Activated CD4-positive, alpha-beta T cell treated with anti-CD3 and anti-CD28 coated beads for 36 hours (primary cell): ENCODE measurements at regions not wholly inside any gene's neighbourhood (a gene's known extent, or its start where the extent isn't known, plus 50 kb on each side); places are given as distances from the start of the nearest gene placed in this dataset.
"Not testable (repeated sequence)": the region's sequence is repeated elsewhere in the genome, so short reads cannot be mapped to it uniquely, and the experiment has no call there.

Source experiments
- ATAC-seq: fragments of 200-7000 bp; cut with Tn5 transposase; one replicate; pipeline ENCODE4 v1.10.0; 2021; ENCODE audit warnings: mild to moderate bottlenecking, moderate library complexity
- CTCF ChIA-PET: fragments of 350-600 bp; sonication (Branson Sonifier 250); formaldehyde crosslinking; loops from one replicate; lab custom pipeline; 2021; ENCODE audit warnings: antibody characterized with exemption; lab: Charles Lee
- POLR2A ChIA-PET: fragments of 350-600 bp; sonication (Branson Sonifier 250); formaldehyde crosslinking; loops from one replicate; lab custom pipeline; 2021; ENCODE audit warnings: antibody characterized with exemption, inconsistent platforms; lab: Charles Lee
- DNase-seq: peaks from one replicate; pipeline ENCODE4 v3.0.0-alpha.2; 2020
- H3K27ac Mint-ChIP-seq: one replicate; pipeline ENCODE4 v1.8.0; 2021; ENCODE audit warnings: mixed read lengths
- H3K27me3 Mint-ChIP-seq: one replicate; pipeline ENCODE4 v1.8.0; 2021; ENCODE audit warnings: mixed read lengths
- H3K36me3 Mint-ChIP-seq: one replicate; pipeline ENCODE4 v1.8.0; 2021; ENCODE audit warnings: low read depth, mixed read lengths
- H3K4me1 Mint-ChIP-seq: one replicate; pipeline ENCODE4 v1.8.0; 2021; ENCODE audit warnings: mixed read lengths
- H3K4me3 Mint-ChIP-seq: one replicate; pipeline ENCODE4 v1.8.0; 2021; ENCODE audit warnings: mild to moderate bottlenecking, moderate library complexity, mixed read lengths
- H3K9me3 Mint-ChIP-seq: one replicate; pipeline ENCODE4 v1.8.0; 2021; ENCODE audit warnings: low read depth, mixed read lengths
- intact Hi-C, 2 experiments: fragments of 100-400 bp; cut with DNase I in 1 of 2; cut with micrococcal nuclease in 1 of 2; formaldehyde crosslinking; loops; one replicate each; pipeline versions ENCODE4 v1.14.2 to v1.15.1; 2022 to 2024; cut with DNase I, micrococcal nuclease

DNA sequence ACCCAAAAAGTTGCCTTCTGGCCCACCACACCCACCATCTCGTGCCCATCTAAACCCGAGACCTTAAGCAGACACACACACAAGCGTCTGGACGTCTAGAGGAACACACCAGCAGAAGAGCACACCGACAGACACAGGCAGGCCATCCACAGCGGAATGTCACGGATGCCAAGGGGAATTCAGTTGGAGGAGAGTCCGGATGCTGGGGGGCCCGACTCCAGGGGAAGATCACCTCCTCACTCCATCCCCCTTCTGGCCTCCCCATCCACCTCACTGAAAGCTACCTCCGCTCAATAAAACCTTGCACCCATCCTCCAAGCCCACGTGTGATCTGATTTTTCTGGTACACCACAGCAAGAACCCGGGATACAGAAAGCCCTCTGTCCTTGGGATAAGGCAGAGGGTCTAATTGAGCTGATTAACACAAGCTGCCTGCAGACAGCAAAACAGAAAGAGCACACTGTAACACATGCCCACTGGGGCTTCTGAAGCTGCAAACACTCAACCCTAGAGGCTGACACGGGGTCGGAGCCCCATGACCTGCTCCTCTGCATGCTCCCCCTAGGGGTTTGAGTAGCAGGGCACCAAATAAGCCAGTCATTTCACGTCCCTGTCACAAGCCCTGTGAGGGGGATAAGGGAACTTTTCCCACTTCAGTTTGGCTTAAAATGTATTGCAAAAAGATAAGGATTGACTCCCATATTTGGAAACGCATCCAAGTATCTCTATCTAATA is 339.6 kb upstream of the PCDH10 start:
- no peak overlapping the region for H3K27ac Mint-ChIP-seq
- no peaks in the 10 kb centered on the region for H3K4me1 Mint-ChIP-seq
- POLR2A ChIA-PET: no interaction called here
- no peaks in the 10 kb centered on the region for H3K27me3 Mint-ChIP-seq
- intact Hi-C loops: no loop called here
- H3K4me3 Mint-ChIP-seq: no peak overlapping the region
- ATAC-seq (no peak), DNase-seq (no peak)
- no peaks in the 10 kb centered on the region for H3K9me3 Mint-ChIP-seq
- CTCF ChIA-PET: no interaction called here
- no peaks in the 10 kb centered on the region for H3K36me3 Mint-ChIP-seq

DNA sequence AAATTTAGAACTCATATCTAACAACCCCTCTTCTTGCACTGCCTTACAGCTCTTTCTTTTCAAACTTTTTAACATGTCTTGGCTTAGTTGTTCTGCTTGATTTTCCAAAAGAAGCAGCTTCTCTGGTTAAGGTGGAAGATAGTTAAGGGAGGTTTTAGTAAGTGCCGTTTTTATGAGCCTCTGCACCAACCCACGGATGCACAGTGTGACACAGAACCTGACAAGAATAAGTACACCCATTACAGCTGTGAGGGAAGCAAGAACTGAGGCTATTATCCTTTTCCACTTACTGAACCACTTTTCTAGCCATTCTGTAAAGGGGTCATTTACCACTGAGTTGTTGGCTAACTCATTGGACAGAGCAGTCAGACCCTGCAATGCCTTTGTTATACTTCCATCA is 336.0 kb upstream of the PCDH10 start:
- H3K4me3 Mint-ChIP-seq, CTCF ChIA-PET, H3K27ac Mint-ChIP-seq, ATAC-seq, H3K9me3 Mint-ChIP-seq, H3K36me3 Mint-ChIP-seq, H3K27me3 Mint-ChIP-seq, H3K4me1 Mint-ChIP-seq, POLR2A ChIA-PET, intact Hi-C loops, DNase-seq: not testable (repeated sequence)

DNA sequence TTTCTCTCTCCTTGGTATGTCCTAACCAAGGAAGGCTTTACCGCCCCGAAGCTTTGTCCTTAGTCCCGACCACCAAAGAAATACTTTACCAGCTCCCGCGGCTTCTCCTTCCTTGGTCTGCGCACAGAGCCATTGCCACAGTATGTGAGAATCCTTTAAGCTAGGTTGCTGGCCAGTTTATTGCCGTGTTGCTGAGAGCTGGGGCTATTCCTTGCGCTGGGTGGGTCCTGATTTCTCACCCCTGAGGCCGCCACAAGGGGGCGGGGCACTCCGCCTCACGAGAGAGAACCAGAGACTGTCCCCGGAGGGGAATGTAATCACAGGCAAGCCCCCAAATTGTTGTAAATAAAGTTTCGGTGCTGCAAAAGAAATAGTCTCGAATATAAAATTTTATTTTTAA is 331.0 kb upstream of the PCDH10 start:
- intact Hi-C loops: no loop called here
- H3K36me3 Mint-ChIP-seq: no peaks in the 10 kb centered on the region
- POLR2A ChIA-PET: no interaction called here
- H3K27me3 Mint-ChIP-seq: no peaks in the 10 kb centered on the region
- ATAC-seq: no peak
- H3K4me3 Mint-ChIP-seq: no peak overlapping the region
- CTCF ChIA-PET: no interaction called here
- H3K4me1 Mint-ChIP-seq: no peaks in the 10 kb centered on the region
- H3K27ac Mint-ChIP-seq: no peak overlapping the region
- no peak for DNase-seq
- H3K9me3 Mint-ChIP-seq: no peaks in the 10 kb centered on the region

DNA sequence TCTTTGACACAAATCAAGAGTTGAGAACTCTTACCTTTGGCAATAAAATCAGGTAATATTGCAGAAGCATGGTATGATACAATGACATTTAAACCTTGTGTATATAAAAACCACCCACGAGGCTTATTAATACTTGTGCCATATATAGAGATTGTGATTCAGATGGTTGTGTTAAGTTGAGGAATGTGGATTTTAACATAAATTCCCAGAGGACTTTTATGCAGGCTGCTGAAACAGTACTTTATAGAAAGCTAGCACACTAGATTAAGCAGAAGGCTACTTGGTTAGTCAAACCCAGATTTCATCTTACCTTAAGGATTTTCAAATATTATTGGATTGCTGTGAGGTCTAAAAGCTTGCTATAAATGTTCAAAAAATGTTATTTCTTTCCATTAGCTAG is 325.7 kb upstream of the PCDH10 start:
- no peak overlapping the region for H3K27ac Mint-ChIP-seq
- no peaks in the 10 kb centered on the region for H3K36me3 Mint-ChIP-seq
- intact Hi-C loops: no loop called here
- ATAC-seq: no peak
- ChIA-PET POLR2A (no interaction called here), CTCF (interaction anchor here (0.9 kb wide), 1 partner anchor 10 kb away, joined by 3 read pairs; no protein-coding TSS in a partner anchor)
- H3K4me3 Mint-ChIP-seq: no peak overlapping the region
- no peaks in the 10 kb centered on the region for H3K9me3 Mint-ChIP-seq
- H3K27me3 Mint-ChIP-seq: no peaks in the 10 kb centered on the region
- no peaks in the 10 kb centered on the region for H3K4me1 Mint-ChIP-seq
- DNase-seq: no peak

DNA sequence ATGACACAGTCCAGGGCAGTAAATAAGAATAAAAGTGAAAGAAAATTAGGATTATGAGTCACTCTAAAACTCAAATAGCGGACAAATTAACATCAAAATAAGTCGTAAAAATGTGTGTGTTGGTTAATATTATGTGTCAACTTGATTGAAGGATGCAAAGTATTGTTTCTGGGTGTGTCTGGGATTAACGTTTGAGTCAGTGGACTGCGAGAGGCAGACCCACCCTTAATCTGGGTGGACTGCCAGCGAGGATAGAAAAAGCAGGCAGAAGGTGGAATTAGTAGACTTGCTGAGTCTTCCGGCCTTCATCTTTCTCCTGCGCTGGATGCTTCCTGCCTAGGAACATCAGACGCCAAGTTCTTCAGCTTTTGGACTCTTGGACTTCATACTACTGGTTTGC is 324.3 kb upstream of the PCDH10 start:
- ATAC-seq (no peak), DNase-seq (no peak)
- no peaks in the 10 kb centered on the region for H3K36me3 Mint-ChIP-seq
- no peaks in the 10 kb centered on the region for H3K4me1 Mint-ChIP-seq
- no peaks in the 10 kb centered on the region for H3K9me3 Mint-ChIP-seq
- ChIA-PET POLR2A (no interaction called here), CTCF (no interaction called here)
- no peaks in the 10 kb centered on the region for H3K27me3 Mint-ChIP-seq
- H3K4me3 Mint-ChIP-seq: no peak overlapping the region
- intact Hi-C loops: no loop called here
- H3K27ac Mint-ChIP-seq: no peak overlapping the region

DNA sequence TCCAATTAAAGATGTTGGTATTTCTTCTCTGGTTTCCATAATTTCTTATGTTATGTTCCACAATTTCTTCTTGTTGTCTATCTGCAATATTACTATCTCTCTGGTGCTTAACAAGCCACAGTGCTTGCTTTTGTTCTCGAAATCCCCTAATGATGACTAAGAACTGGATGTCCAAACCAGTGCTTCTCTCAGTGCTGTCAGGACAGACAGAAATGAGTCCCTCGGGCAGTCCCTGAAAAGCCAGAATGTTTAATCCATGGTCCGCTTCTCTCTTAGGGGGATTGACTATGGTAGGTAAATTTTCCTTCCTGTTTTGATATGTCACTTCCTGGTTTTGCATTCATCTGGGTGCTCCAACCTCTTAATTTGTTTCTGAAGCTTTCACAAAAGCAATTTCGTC is 321.6 kb upstream of the PCDH10 start:
- Mint-ChIP-seq H3K27ac (no peak overlapping the region), H3K9me3 (peaks cover 2% of the 10 kb centered on the region), H3K4me3 (no peak overlapping the region), H3K36me3 (no peaks in the 10 kb centered on the region), H3K27me3 (no peaks in the 10 kb centered on the region), H3K4me1 (no peaks in the 10 kb centered on the region)
- CTCF ChIA-PET: no interaction called here
- no peak for ATAC-seq
- POLR2A ChIA-PET: no interaction called here
- DNase-seq: no peak
- intact Hi-C loops: no loop called here

DNA sequence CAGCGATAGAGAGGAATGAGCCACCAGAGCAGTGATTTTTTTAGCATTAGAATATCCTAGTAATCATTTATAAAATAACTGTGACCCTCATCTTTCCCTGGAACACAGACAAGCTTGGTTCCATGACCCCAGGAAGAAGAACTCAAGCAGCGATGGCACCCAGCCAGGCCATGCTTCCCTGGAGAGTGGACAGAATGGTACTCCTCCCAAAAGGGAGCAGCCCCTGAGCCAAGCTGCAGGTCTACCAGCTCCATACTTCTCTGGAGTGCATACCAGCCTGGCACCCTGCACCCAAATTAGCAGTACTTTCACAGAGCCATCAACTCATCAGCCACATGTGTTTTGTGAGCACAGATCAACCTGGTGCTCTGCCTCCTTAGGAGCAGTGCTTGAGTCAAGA is 310.9 kb upstream of the PCDH10 start:
- DNase-seq (no peak), ATAC-seq (no peak)
- ChIA-PET CTCF (no interaction called here), POLR2A (no interaction called here)
- intact Hi-C loops: no loop called here
- no peaks in the 10 kb centered on the region for H3K36me3 Mint-ChIP-seq
- peaks cover 18% of the 10 kb centered on the region for H3K9me3 Mint-ChIP-seq
- H3K4me1 Mint-ChIP-seq: no peaks in the 10 kb centered on the region
- H3K4me3 Mint-ChIP-seq: no peak overlapping the region
- H3K27ac Mint-ChIP-seq: no peak overlapping the region
- no peaks in the 10 kb centered on the region for H3K27me3 Mint-ChIP-seq

DNA sequence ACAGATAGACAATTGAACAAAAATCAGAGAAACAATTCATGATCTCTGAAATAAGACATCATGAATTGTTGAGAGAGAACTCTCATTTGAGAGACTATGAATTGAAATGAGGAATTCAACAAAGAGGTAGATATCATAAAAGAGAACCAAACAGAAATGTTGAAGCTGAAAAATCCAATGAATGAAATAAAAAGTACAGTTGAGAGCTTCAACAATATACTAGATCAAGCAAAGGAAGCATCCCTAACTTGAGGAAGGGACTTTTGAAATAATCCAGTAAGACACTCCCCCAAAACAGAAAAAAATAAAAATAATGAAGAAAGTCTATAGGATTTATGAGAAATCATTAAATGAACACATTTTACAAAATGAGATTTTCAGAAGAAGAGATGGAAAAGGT is 310.0 kb upstream of the PCDH10 start:
- CTCF ChIA-PET: no interaction called here

DNA sequence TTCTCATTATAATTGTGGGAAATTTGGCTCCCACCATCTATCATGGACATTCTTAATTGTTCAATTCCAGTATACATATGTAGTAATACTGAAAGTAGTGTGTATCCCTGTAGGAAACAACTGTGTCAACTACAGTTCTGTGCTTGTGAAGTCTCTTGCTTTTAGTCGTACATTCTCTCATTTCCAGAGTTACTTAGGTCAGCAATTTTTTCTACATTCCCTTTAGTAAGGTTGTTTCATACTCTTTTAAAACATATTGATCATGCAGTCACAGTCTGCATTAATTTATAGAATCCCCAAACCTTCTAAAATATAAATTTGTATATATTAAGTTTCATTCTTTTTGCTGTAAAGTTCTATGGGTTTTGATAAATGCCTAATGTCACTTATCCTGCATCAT is 289.2 kb upstream of the PCDH10 start:
- ATAC-seq (no peak), DNase-seq (no peak)
- no peak overlapping the region for H3K27ac Mint-ChIP-seq
- ChIA-PET POLR2A (no interaction called here), CTCF (no interaction called here)
- intact Hi-C loops: no loop called here
- H3K27me3 Mint-ChIP-seq: no peaks in the 10 kb centered on the region
- no peaks in the 10 kb centered on the region for H3K4me1 Mint-ChIP-seq
- H3K36me3 Mint-ChIP-seq: no peaks in the 10 kb centered on the region
- H3K4me3 Mint-ChIP-seq: no peak overlapping the region
- no peaks in the 10 kb centered on the region for H3K9me3 Mint-ChIP-seq

More for the DNA sequence above, 310.0 kb upstream of the PCDH10 start:
- POLR2A ChIA-PET: no interaction called here
- H3K4me1 Mint-ChIP-seq: no peaks in the 10 kb centered on the region
- DNase-seq: no peak
- H3K9me3 Mint-ChIP-seq: peaks cover 18% of the 10 kb centered on the region
- intact Hi-C loops: no loop called here
- no peak for ATAC-seq
- no peak overlapping the region for H3K27ac Mint-ChIP-seq
- H3K36me3 Mint-ChIP-seq: no peaks in the 10 kb centered on the region
- H3K27me3 Mint-ChIP-seq: no peaks in the 10 kb centered on the region
- no peak overlapping the region for H3K4me3 Mint-ChIP-seq

DNA sequence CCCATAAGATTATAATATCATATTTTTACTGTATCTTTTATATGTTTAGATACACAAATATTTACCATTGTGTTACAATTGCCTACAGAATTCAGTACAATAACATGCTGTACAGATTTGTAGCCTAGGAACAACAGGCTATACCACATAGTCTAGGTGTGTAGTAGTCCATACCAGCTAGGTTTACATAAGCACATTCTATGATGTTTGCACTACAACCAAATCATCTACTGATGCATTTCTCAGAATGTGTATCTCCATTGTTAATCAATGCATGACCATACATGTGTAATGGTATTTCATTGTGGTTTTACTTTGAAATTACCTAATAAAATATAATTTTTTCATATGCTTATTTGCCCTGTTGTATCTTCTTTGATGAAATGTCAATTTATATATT is 288.1 kb upstream of the PCDH10 start:
- ATAC-seq (no peak), DNase-seq (no peak)
- Mint-ChIP-seq H3K27ac (no peak overlapping the region), H3K36me3 (no peaks in the 10 kb centered on the region), H3K27me3 (no peaks in the 10 kb centered on the region), H3K4me3 (no peak overlapping the region), H3K4me1 (no peaks in the 10 kb centered on the region), H3K9me3 (no peaks in the 10 kb centered on the region)
- ChIA-PET CTCF (no interaction called here), POLR2A (no interaction called here)
- intact Hi-C loops: no loop called here

DNA sequence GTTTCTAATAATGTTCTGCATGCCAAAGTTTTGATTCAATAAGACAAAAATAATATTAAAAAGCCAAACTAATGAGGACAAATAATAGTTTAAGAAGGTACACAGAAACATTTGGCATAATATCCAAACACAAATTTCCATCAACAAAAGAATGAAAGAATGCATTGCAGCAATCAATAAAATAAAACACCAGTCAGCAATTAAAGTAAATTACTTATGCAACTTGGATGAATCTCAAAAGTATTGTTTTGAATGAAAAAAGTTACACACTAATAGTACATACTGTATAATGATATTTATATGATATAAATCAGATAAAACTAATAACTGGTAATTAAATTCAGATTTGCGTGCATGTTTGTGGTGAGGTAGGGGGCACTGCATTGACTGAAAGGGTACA is 285.5 kb upstream of the PCDH10 start:
- POLR2A ChIA-PET: no interaction called here
- CTCF ChIA-PET: no interaction called here
- Mint-ChIP-seq H3K36me3 (no peaks in the 10 kb centered on the region), H3K27ac (no peak overlapping the region), H3K4me3 (no peak overlapping the region), H3K27me3 (no peaks in the 10 kb centered on the region), H3K4me1 (no peaks in the 10 kb centered on the region), H3K9me3 (no peaks in the 10 kb centered on the region)
- no peak for DNase-seq
- ATAC-seq: no peak
- intact Hi-C loops: no loop called here

DNA sequence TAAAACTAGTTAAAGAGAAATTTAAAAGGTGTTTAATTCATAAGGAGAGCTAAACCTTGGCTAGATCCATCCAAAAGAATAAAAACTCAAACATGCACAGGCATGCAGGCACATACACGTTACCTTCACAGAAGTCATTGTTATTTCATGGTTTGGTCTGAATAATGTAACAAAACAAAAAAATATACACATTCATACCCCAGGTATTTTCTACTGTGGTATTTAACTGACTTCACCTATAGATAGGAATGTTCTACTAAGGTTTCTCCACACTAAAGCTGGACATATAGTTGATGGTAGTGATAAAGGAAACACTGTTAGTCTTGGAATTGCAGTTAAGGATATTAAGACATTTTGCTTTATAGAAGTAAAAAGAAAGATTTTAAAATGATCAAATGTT is 283.6 kb upstream of the PCDH10 start:
- no peaks in the 10 kb centered on the region for H3K27me3 Mint-ChIP-seq
- intact Hi-C loops: no loop called here
- H3K4me1 Mint-ChIP-seq: no peaks in the 10 kb centered on the region
- no peaks in the 10 kb centered on the region for H3K36me3 Mint-ChIP-seq
- no peak for DNase-seq
- no peak overlapping the region for H3K27ac Mint-ChIP-seq
- H3K4me3 Mint-ChIP-seq: no peak overlapping the region
- ChIA-PET POLR2A (no interaction called here), CTCF (no interaction called here)
- no peaks in the 10 kb centered on the region for H3K9me3 Mint-ChIP-seq
- ATAC-seq: no peak
